ENCODE measurements at regions not wholly inside any gene's neighbourhood (a gene's known extent, or its start where the extent isn't known, plus 50 kb on each side); places are given as distances from the start of the nearest gene placed in this dataset.
A peak's percentile ranks its signal among the peaks of the same experiment; 100 is the strongest.

DNA sequence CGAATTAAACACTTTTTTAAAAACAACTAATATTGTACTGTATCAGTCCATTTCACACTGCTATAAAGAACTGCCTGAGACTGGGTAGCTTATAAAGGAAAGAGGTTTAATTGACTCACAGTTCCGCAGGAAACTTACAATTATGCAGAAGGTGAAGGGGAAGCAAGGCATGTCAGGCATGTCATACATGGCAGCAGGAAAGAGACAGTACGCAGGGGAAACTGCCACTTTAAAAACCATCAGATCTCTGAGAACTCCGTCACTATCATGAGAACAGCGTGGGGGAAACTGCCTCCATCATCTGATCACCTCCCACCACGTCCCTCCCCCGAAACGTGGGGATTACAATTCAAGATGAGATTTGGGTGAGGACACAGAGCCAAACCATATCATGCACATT, 162.8 kb upstream of the TPM1 start:
- no peaks in the 10 kb centered on the region for H3K36me3 ChIP-seq (ENCODE audit: insufficient read depth, low read length)
- peak overlapping the region; percentile 6 for H2AFZ ChIP-seq (ENCODE audit: low read length, unreplicated experiment)
- H3K27ac ChIP-seq (ENCODE audit: low read depth, low read length), result no peak overlapping the region
- peaks cover 6% of the 10 kb centered on the region for H3K4me1 ChIP-seq (ENCODE audit: control insufficient read depth, insufficient read depth, low read length, unreplicated experiment)
- no peak overlapping the region for H3K4me3 ChIP-seq (ENCODE audit: low read depth, low read length)
- no peaks in the 10 kb centered on the region for H3K27me3 ChIP-seq (ENCODE audit: insufficient read depth, low read length)
- H3K79me2 ChIP-seq (ENCODE audit: control insufficient read depth, insufficient read depth, low read length, unreplicated experiment), result no peaks in the 10 kb centered on the region

DNA sequence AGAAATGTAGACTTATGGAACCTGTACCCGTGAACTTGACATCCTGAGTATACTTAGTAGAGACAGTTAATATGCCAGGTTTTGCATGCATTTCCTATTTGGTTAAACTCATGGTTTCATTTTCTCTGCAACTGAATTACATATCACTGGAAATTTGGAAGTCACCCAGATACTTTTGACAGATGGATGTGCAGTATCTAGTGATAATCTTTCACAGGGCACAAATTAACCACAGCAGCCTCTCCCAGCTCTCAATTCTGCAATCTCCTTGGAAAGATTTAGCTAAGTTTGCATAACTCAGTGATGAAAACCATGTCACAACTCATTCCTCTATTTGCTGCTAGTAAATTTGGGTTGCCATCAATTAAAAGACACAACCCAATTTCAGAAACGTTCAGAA, 162.3 kb upstream of the TPM1 start:
- Histone ChIP-seq H2AFZ (ENCODE audit: low read length, unreplicated experiment) (peak overlapping the region; percentile 6), H3K4me1 (ENCODE audit: control insufficient read depth, insufficient read depth, low read length, unreplicated experiment) (peaks cover 6% of the 10 kb centered on the region)

DNA sequence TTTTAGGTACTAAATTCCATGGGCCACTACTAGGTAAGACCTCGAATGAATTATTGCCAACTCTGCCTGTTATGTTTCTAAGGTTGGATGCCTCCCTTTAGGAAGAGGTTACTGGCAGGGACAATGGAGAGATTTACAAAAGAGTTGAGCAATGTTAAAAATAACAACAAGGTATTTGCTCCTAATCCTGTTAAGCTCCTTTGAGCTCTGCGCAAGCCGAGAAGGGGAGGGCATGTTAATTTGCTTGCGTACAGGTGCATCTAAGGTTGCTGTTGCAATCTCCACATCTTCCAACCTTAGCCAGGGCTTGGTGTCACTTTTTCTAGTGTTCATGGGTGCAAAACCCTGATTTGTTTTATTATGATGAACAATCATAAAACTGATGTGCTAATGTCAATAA, 161.5 kb upstream of the TPM1 start:
- Histone ChIP-seq H3K27ac (ENCODE audit: low read depth, low read length) (no peak overlapping the region), H2AFZ (ENCODE audit: low read length, unreplicated experiment) (no peak overlapping the region), H3K79me2 (ENCODE audit: control insufficient read depth, insufficient read depth, low read length, unreplicated experiment) (no peaks in the 10 kb centered on the region), H3K4me3 (ENCODE audit: low read depth, low read length) (no peak overlapping the region), H3K36me3 (ENCODE audit: insufficient read depth, low read length) (no peaks in the 10 kb centered on the region), H3K27me3 (ENCODE audit: insufficient read depth, low read length) (no peaks in the 10 kb centered on the region), H3K4me1 (ENCODE audit: control insufficient read depth, insufficient read depth, low read length, unreplicated experiment) (peaks cover 7% of the 10 kb centered on the region)

More for the DNA sequence above, 162.3 kb upstream of the TPM1 start:
- no peaks in the 10 kb centered on the region for H3K79me2 ChIP-seq (ENCODE audit: control insufficient read depth, insufficient read depth, low read length, unreplicated experiment)
- H3K4me3 ChIP-seq (ENCODE audit: low read depth, low read length), result no peak overlapping the region
- H3K27me3 ChIP-seq (ENCODE audit: insufficient read depth, low read length), result no peaks in the 10 kb centered on the region
- H3K27ac ChIP-seq (ENCODE audit: low read depth, low read length), result no peak overlapping the region
- no peaks in the 10 kb centered on the region for H3K36me3 ChIP-seq (ENCODE audit: insufficient read depth, low read length)

DNA sequence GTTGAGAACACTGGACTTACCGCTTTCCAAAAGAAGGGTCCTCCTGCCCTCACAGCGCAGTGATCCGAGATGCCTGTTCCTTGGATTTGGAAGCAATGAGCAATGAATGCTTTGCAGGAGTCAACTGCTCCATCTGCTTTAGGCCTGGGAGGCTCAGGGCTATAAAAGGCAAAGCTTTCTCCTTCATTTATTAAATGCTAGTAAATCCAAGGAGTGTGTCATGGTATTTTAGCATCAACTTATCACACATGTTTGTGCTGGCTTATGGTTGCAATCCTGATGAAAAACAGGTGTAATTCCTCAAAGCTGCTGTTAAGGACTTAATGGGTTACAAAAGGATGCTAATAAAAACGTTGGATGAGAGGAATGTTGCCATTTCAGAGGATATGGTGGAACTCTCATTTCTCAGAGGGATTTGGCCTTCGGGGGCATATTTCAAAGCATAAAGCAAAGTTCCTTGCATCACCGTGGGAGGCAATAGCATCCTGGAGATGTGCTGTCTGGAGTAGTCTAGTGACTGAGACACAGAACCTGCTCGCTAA, 158.5 kb upstream of the TPM1 start:
- no peak overlapping the region for H3K4me3 ChIP-seq (ENCODE audit: low read depth, low read length)
- no peak overlapping the region for H3K27ac ChIP-seq (ENCODE audit: low read depth, low read length)
- H3K79me2 ChIP-seq (ENCODE audit: control insufficient read depth, insufficient read depth, low read length, unreplicated experiment), result no peaks in the 10 kb centered on the region
- H3K36me3 ChIP-seq (ENCODE audit: insufficient read depth, low read length), result no peaks in the 10 kb centered on the region
- H3K4me1 ChIP-seq (ENCODE audit: control insufficient read depth, insufficient read depth, low read length, unreplicated experiment), result peaks cover 34% of the 10 kb centered on the region
- no peak overlapping the region for H2AFZ ChIP-seq (ENCODE audit: low read length, unreplicated experiment)
- no peaks in the 10 kb centered on the region for H3K27me3 ChIP-seq (ENCODE audit: insufficient read depth, low read length)

DNA sequence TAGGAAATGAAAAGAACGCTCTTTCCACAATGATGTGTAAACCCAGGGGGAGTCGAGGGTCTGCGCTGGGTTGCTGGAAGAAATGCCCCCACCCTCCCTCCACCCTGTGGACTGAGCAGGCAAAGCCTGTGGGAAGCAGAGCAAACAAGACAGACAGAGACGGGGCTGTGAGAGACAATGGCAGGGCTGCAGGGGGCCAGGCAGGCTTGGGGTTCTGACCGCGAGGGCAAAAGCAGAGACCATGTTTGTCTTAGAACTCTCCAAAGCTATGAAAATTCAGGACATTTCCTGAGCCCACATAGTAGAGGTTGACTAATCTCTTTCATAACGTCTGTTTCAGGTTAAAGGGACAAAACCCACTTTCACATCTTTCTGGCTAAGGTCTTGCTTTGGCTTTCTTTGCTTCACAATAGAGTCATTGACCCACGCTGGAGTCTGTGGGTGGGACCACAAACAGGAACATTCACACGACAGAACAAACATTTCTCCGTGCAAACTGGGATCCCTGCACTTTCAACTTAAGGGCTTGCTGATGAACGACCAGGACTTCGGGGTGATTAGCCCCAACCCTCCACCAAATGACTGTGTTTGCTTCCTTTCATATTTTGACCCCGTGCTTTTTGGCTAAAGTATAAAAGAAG, 156.0 kb upstream of the TPM1 start:
- peak overlapping the region; percentile 61 for H3K4me3 ChIP-seq (ENCODE audit: low read depth, low read length)
- no peaks in the 10 kb centered on the region for H3K27me3 ChIP-seq (ENCODE audit: insufficient read depth, low read length)
- H3K36me3 ChIP-seq (ENCODE audit: insufficient read depth, low read length), result no peaks in the 10 kb centered on the region
- H3K4me1 ChIP-seq (ENCODE audit: control insufficient read depth, insufficient read depth, low read length, unreplicated experiment), result peaks cover 37% of the 10 kb centered on the region
- no peaks in the 10 kb centered on the region for H3K79me2 ChIP-seq (ENCODE audit: control insufficient read depth, insufficient read depth, low read length, unreplicated experiment)
- peak overlapping the region; percentile 80 for H2AFZ ChIP-seq (ENCODE audit: low read length, unreplicated experiment)
- peak overlapping the region; percentile 12 for H3K27ac ChIP-seq (ENCODE audit: low read depth, low read length)

DNA sequence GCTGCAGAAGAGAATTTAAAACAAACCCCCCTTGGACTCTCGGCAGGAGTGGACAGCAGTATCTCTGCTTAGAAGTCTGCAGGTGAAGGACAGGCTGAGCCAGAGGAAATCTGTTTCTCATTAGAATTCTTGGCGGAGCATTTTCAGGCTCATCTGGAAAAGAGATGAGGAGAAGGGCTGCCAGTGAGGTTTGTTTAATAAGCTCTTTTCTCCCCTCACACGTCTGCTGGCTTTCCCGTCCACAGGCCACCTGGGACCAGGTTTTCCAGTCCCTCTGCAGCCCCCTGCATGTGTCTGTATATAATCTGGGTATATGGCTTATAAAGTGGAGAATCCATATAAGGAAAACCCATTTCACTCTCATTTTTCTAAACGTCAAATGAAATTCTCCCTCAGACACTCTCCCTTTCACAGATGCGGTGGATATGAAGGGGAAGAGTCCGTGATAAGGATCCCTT, 155.4 kb upstream of the TPM1 start:
- H3K79me2 ChIP-seq (ENCODE audit: control insufficient read depth, insufficient read depth, low read length, unreplicated experiment), result no peaks in the 10 kb centered on the region
- H3K4me3 ChIP-seq (ENCODE audit: low read depth, low read length), result peak overlapping the region; percentile 61
- peak overlapping the region; percentile 80 for H2AFZ ChIP-seq (ENCODE audit: low read length, unreplicated experiment)
- peak overlapping the region; percentile 12; the same call in 1 of the 2 replicates for H3K27ac ChIP-seq (ENCODE audit: low read depth, low read length)
- H3K27me3 ChIP-seq (ENCODE audit: insufficient read depth, low read length), result no peaks in the 10 kb centered on the region
- no peaks in the 10 kb centered on the region for H3K36me3 ChIP-seq (ENCODE audit: insufficient read depth, low read length)
- peaks cover 37% of the 10 kb centered on the region for H3K4me1 ChIP-seq (ENCODE audit: control insufficient read depth, insufficient read depth, low read length, unreplicated experiment)

DNA sequence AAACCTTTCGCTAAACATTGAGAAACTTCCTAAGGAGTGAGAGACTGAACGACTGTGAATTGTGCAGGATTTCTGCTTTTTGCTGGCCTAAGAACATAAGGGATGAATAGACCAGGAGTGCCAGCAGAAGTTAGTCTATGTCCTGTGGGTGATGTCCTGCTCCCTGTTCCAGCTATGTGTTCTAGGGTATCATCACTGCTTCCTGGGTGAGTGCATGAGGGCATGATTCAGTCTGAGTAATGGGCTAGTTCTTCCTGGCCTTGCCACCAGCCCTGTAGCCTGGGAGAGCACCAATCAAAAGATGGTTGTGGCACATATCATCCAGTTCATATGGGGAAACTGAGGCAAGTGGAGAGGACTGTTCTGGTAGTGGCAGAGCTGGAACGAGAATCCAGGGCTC, 153.9 kb upstream of the TPM1 start:
- Histone ChIP-seq H3K79me2 (ENCODE audit: control insufficient read depth, insufficient read depth, low read length, unreplicated experiment) (no peaks in the 10 kb centered on the region), H2AFZ (ENCODE audit: low read length, unreplicated experiment) (no peak overlapping the region), H3K4me3 (ENCODE audit: low read depth, low read length) (no peak overlapping the region), H3K27ac (ENCODE audit: low read depth, low read length) (0 out of 2 replicates have a peak overlapping the region, but pooled peaks have one; percentile 13), H3K4me1 (ENCODE audit: control insufficient read depth, insufficient read depth, low read length, unreplicated experiment) (peaks cover 37% of the 10 kb centered on the region), H3K36me3 (ENCODE audit: insufficient read depth, low read length) (no peaks in the 10 kb centered on the region), H3K27me3 (ENCODE audit: insufficient read depth, low read length) (no peaks in the 10 kb centered on the region)

DNA sequence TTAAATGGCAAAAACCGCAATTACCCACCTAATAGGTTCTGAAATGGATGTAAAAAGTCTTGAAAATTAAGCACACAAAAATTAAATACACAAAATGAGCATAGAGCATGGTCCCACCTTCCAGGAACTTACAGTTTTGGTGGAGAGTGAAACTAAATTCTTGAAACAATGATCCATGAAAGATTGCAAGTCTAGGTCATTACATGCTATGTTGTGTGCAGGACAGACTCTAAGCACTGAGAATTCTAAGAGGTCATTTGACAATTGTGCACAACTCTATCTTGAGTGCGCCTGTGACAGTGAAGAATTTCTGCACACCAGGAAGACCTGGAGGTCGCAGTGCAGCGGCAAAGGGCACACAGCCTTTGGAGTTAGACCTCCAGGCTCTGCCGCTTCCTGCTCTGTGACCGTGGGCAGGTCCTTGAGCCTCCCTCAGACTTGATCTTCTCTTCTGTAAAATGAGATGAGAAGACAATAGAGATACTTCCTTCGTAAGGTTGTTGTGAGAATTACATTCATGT, 153.3 kb upstream of the TPM1 start:
- Histone ChIP-seq H3K27ac (ENCODE audit: low read depth, low read length) (no peak overlapping the region), H3K27me3 (ENCODE audit: insufficient read depth, low read length) (no peaks in the 10 kb centered on the region), H3K4me3 (ENCODE audit: low read depth, low read length) (no peak overlapping the region), H3K4me1 (ENCODE audit: control insufficient read depth, insufficient read depth, low read length, unreplicated experiment) (peaks cover 43% of the 10 kb centered on the region), H2AFZ (ENCODE audit: low read length, unreplicated experiment) (no peak overlapping the region), H3K36me3 (ENCODE audit: insufficient read depth, low read length) (no peaks in the 10 kb centered on the region), H3K79me2 (ENCODE audit: control insufficient read depth, insufficient read depth, low read length, unreplicated experiment) (no peaks in the 10 kb centered on the region)

DNA sequence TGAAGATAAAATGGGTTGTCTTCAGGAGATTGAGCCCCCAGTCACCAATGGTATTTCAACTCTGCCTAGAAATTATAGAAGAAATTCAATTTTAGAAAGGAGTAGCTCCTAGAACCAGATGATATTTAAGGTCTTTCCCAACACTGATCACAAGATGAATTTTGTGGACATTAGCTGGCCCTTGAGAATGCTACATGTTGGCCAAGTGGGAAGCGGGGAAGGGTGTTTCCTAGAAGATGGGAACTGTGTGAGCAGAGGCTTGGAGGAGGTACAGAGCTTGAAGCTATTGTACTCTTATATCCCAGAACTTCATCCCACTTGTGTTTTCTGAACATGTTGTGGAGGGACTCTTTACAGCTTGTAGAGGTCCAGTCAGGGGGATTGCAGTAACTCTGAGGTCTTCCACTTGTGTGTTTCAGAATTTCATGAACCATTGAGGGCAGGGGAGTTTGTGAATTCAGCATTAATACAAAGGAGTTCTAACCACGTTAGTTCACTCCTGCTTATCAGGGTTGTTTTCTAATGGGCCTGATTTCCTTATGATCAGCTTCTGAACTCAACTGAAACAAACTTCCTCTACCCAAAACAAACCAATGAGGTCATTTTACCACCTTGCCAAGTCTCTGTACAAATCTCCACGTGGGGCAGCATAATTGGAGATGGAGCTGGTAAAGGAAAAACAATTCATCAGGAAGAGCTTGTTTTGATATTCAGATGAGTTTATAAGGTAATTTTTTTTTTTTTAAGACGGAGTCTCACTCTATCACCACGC, 152.6 kb upstream of the TPM1 start:
- H3K79me2 ChIP-seq (ENCODE audit: control insufficient read depth, insufficient read depth, low read length, unreplicated experiment), result no peaks in the 10 kb centered on the region
- peaks cover 50% of the 10 kb centered on the region for H3K4me1 ChIP-seq (ENCODE audit: control insufficient read depth, insufficient read depth, low read length, unreplicated experiment)
- H3K27ac ChIP-seq (ENCODE audit: low read depth, low read length), result peak overlapping the region; percentile 19; the same call in 1 of the 2 replicates
- H3K36me3 ChIP-seq (ENCODE audit: insufficient read depth, low read length), result no peaks in the 10 kb centered on the region
- H3K27me3 ChIP-seq (ENCODE audit: insufficient read depth, low read length), result no peaks in the 10 kb centered on the region
- H3K4me3 ChIP-seq (ENCODE audit: low read depth, low read length), result no peak overlapping the region
- H2AFZ ChIP-seq (ENCODE audit: low read length, unreplicated experiment), result no peak overlapping the region

DNA sequence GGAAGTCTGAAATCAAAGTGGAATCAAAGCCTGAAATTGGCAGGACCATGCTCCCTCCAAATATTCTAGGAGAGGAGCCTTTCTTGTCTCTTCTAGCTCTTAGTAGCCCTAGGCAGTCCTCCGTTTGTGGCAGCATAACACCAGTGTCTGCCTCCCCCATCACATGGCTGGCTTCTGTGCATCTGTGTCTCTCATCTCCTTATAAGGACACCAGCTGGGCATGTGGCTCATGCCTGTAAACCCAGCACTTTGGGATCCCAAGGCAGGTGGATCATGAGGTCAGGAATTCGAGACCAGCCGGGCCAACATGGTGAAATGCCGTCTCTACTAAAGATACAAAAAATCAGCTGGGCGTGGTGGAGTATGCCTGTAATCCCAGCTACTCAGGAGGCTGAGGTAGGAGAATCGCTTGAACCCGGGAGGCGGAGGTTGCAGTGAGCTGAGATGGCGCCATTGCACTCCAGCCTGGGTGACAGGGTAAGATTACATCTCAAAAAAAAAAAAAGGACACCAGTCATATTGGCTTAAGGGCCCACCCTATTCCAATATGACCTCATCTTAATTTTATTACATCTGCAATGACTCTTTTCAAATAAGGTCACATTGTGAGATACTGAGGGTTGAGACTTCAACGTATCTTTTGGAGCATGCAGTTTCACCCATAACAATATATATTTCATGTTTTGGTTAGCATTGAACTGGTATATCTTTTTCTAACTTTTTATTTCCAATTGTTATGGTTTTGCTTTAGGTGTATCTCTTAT, 148.0 kb upstream of the TPM1 start:
- Histone ChIP-seq H3K4me3 (ENCODE audit: low read depth, low read length) (no peak overlapping the region), H3K27me3 (ENCODE audit: insufficient read depth, low read length) (no peaks in the 10 kb centered on the region), H3K27ac (ENCODE audit: low read depth, low read length) (peak overlapping the region; percentile 100), H3K36me3 (ENCODE audit: insufficient read depth, low read length) (no peaks in the 10 kb centered on the region), H2AFZ (ENCODE audit: low read length, unreplicated experiment) (peak overlapping the region; percentile 28), H3K79me2 (ENCODE audit: control insufficient read depth, insufficient read depth, low read length, unreplicated experiment) (no peaks in the 10 kb centered on the region), H3K4me1 (ENCODE audit: control insufficient read depth, insufficient read depth, low read length, unreplicated experiment) (peaks cover 50% of the 10 kb centered on the region)
